DOHH2 (cell line): ENCODE measurements at regions not wholly inside any gene's neighbourhood (a gene's known extent, or its start where the extent isn't known, plus 50 kb on each side); places are given as distances from the start of the nearest gene placed in this dataset.

Source experiments
- EZH2phosphoT487 ChIP-seq: fragments of 200-600 bp; sonication (generic); IDR thresholded peaks from 2 replicates; pipeline ENCODE4 v1.6.1; 2017; ENCODE audit warnings: borderline replicate concordance, mild to moderate bottlenecking, antibody characterized with exemption, low read length, moderate library complexity, mixed read lengths
- TF ChIP-seq, protein P1 (sequence below): fragments of 200-600 bp; sonication (generic); IDR thresholded peaks from one replicate; pipeline ENCODE4 v1.5.1; 2014; ENCODE audit warnings: antibody characterized with exemption, mild to moderate bottlenecking, low read depth, low read length; ENCODE audit not compliant: poor library complexity, severe bottlenecking

DNA sequence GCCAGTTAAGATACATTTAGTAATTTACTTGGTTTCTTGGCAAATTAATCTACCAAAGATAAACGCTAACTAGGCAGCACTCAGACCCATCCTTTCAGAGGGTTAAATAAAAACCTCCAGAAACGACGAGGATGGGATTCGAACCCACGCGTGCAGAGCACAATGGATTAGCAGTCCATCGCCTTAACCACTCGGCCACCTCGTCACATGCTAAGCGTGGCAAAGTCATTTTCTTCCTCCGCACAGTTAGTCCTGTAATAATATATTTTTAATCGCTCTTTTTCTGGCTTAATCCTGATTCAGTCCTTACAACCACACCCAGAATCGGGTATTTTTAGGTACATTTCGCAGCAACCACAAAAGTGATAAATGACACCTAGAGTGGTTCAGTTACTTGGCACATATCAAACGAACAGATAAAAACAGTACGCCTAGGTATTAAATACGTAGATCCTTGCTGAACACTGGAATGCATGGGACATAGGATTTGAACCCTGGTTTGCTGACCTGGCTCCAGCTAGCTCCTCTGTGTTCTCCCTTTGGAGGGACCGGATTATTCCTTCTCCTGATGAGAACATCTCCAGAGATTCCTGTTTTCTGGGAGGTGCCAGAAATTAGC lies 71.6 kb downstream of the GPX5 start:
- TF ChIP-seq, protein P1, sequence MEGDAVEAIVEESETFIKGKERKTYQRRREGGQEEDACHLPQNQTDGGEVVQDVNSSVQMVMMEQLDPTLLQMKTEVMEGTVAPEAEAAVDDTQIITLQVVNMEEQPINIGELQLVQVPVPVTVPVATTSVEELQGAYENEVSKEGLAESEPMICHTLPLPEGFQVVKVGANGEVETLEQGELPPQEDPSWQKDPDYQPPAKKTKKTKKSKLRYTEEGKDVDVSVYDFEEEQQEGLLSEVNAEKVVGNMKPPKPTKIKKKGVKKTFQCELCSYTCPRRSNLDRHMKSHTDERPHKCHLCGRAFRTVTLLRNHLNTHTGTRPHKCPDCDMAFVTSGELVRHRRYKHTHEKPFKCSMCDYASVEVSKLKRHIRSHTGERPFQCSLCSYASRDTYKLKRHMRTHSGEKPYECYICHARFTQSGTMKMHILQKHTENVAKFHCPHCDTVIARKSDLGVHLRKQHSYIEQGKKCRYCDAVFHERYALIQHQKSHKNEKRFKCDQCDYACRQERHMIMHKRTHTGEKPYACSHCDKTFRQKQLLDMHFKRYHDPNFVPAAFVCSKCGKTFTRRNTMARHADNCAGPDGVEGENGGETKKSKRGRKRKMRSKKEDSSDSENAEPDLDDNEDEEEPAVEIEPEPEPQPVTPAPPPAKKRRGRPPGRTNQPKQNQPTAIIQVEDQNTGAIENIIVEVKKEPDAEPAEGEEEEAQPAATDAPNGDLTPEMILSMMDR = no peak
- no peak for TF ChIP-seq EZH2phosphoT487
